Stimulated activated effector memory CD8-positive, alpha-beta T cell treated with anti-CD3 and anti-CD28 coated beads, Interleukin-12 subunit alpha, Interleukin-12 subunit beta, amount 100 ng/mL, for 72 hours (primary cell): ENCODE measurements at regions not wholly inside any gene's neighbourhood (a gene's known extent, or its start where the extent isn't known, plus 50 kb on each side); places are given as distances from the start of the nearest gene placed in this dataset.
A peak's percentile ranks its signal among the peaks of the same experiment; 100 is the strongest.

Experiments used
- ATAC-seq: fragments of 150-1000 bp; cut with Tn5 transposase; 2 replicates; pipeline ENCODE4 v1.10.0; 2021
- DNase-seq, 2 donors: peaks; one replicate each; pipeline ENCODE4 v3.0.0; 2021 to 2022; ENCODE audit warnings: low spot score in 2 of 2
- H3K27ac Mint-ChIP-seq: one replicate; pipeline ENCODE4 v1.8.0; 2022; ENCODE audit warnings: mild to moderate bottlenecking, mixed read lengths
- H3K36me3 Mint-ChIP-seq: one replicate; pipeline ENCODE4 v1.8.0; 2022; ENCODE audit warnings: mild to moderate bottlenecking, mixed read lengths
- H3K4me1 Mint-ChIP-seq: one replicate; pipeline ENCODE4 v1.8.0; 2022; ENCODE audit warnings: mixed read lengths
- H3K4me3 Mint-ChIP-seq: one replicate; pipeline ENCODE4 v1.8.0; 2022; ENCODE audit warnings: mild to moderate bottlenecking, mixed read lengths
- H3K9me3 Mint-ChIP-seq: one replicate; pipeline ENCODE4 v1.8.0; 2022; ENCODE audit warnings: mixed read lengths

GRCh38 chr4:181608181-181608580 is 635.0 kb upstream of the TENM3 start:
- Mint-ChIP-seq H3K27ac (no peak overlapping the region), H3K36me3 (no peaks in the 10 kb centered on the region), H3K4me3 (no peak overlapping the region), H3K9me3 (peaks cover 7% of the 10 kb centered on the region), H3K4me1 (no peaks in the 10 kb centered on the region)
- DNase-seq (no peak), ATAC-seq (no peak)

DNA sequence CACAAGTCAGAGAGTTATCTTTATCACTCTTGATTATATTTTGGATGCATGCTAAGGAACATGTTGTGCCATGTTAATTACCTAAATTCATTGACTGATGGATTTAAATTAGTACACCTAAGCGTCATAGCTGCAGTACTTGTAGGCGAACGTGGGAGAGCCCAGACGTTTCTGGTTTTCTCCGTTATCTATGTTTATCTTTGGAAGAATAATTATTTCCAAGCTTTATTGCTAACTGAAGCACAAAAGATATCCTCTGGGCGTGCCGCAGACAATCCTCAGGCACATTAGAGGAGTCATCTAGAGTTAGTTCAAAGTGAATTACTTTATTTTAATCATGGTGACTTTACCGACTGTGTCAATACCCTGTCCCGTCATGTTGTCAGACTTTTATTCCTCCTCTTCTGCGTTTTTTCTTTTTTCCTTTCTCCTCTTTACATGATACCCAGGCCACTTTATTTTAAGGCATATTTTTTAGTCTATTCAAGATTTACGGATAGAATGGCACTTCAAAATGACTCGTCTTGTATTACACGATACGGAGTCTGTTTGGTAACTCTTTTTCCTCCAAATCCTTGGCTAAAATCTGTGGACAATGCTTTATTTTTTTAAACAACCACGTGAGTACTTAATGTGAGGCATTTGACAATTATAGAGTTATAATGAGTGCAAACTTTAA is 632.0 kb upstream of the TENM3 start:
- H3K27ac Mint-ChIP-seq = no peak overlapping the region
- no peak for ATAC-seq
- no peak overlapping the region for H3K4me3 Mint-ChIP-seq
- no peaks in the 10 kb centered on the region for H3K36me3 Mint-ChIP-seq
- H3K4me1 Mint-ChIP-seq = no peaks in the 10 kb centered on the region
- DNase-seq = no peak
- peaks cover 7% of the 10 kb centered on the region for H3K9me3 Mint-ChIP-seq

- DNase-seq (no peak), ATAC-seq (no peak)
- H3K4me1 Mint-ChIP-seq = no peaks in the 10 kb centered on the region
- no peaks in the 10 kb centered on the region for H3K36me3 Mint-ChIP-seq
- no peak overlapping the region for H3K27ac Mint-ChIP-seq
- peaks cover 5% of the 10 kb centered on the region for H3K9me3 Mint-ChIP-seq
- no peak overlapping the region for H3K4me3 Mint-ChIP-seq
Observed at GRCh38 chr4:181611946-181612600, 631.1 kb upstream of the TENM3 start.

- Mint-ChIP-seq H3K4me1 (no peaks in the 10 kb centered on the region), H3K9me3 (peaks cover 5% of the 10 kb centered on the region), H3K36me3 (no peaks in the 10 kb centered on the region), H3K27ac (no peak overlapping the region), H3K4me3 (no peak overlapping the region)
- ATAC-seq (no peak), DNase-seq (no peak)
Observed at GRCh38 chr4:181613200-181613599, 630.0 kb upstream of the TENM3 start.

GRCh38 chr4:181618038-181618618 is 625.1 kb upstream of the TENM3 start:
- Mint-ChIP-seq H3K4me3 (no peak overlapping the region), H3K27ac (no peak overlapping the region), H3K36me3 (no peaks in the 10 kb centered on the region), H3K4me1 (no peaks in the 10 kb centered on the region), H3K9me3 (peaks cover 2% of the 10 kb centered on the region)
- ATAC-seq (no peak), DNase-seq (no peak)

GRCh38 chr4:181618896-181619295 is 624.3 kb upstream of the TENM3 start:
- H3K4me1 Mint-ChIP-seq = no peaks in the 10 kb centered on the region
- ATAC-seq = peak; percentile 16
- no peaks in the 10 kb centered on the region for H3K36me3 Mint-ChIP-seq
- H3K9me3 Mint-ChIP-seq = peaks cover 2% of the 10 kb centered on the region
- no peak for DNase-seq
- no peak overlapping the region for H3K27ac Mint-ChIP-seq
- H3K4me3 Mint-ChIP-seq = no peak overlapping the region

GRCh38 chr4:181619651-181620050 is 623.6 kb upstream of the TENM3 start:
- Mint-ChIP-seq H3K4me1 (no peaks in the 10 kb centered on the region), H3K4me3 (no peak overlapping the region), H3K9me3 (no peaks in the 10 kb centered on the region), H3K36me3 (no peaks in the 10 kb centered on the region), H3K27ac (no peak overlapping the region)
- ATAC-seq (no peak), DNase-seq (no peak)

GRCh38 chr4:181637186-181638105 is 605.8 kb upstream of the TENM3 start:
- Mint-ChIP-seq H3K27ac (no peak overlapping the region), H3K4me3 (no peak overlapping the region), H3K36me3 (no peaks in the 10 kb centered on the region), H3K9me3 (peaks cover 11% of the 10 kb centered on the region), H3K4me1 (no peaks in the 10 kb centered on the region)
- ATAC-seq (no peak), DNase-seq (no peak)

DNA sequence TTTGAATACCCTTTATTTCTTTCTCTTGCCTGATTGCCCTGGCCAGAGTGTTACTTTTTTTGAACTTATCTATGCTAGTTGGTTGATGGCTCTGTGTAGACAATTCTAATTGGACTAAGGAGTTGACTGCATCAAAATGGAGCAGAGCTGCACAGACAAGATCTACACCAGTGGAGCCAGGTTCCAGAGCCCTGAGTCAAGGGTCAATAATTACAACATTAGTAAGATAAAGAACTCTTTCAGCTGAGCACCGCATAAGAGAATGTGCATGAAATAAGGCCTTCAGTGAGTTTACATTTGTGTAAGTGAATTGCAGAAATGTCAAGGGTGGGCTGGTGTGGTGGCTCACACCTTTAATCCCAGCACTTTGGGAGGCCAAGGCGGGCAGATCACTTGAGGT is 599.7 kb upstream of the TENM3 start:
- H3K4me1 Mint-ChIP-seq = no peaks in the 10 kb centered on the region
- ATAC-seq = no peak

GRCh38 chr4:181645489-181645888 is 597.7 kb upstream of the TENM3 start:
- Mint-ChIP-seq H3K4me1 (no peaks in the 10 kb centered on the region), H3K4me3 (no peak overlapping the region), H3K36me3 (no peaks in the 10 kb centered on the region), H3K27ac (no peak overlapping the region), H3K9me3 (peaks cover 9% of the 10 kb centered on the region)
- DNase-seq = no peak
- no peak for ATAC-seq

More for the DNA sequence above, 599.7 kb upstream of the TENM3 start:
- H3K36me3 Mint-ChIP-seq = no peaks in the 10 kb centered on the region
- no peak overlapping the region for H3K27ac Mint-ChIP-seq
- no peak for DNase-seq
- peaks cover 6% of the 10 kb centered on the region for H3K9me3 Mint-ChIP-seq
- H3K4me3 Mint-ChIP-seq = no peak overlapping the region

GRCh38 chr4:181646864-181647263 is 596.3 kb upstream of the TENM3 start:
- H3K27ac Mint-ChIP-seq = no peak overlapping the region
- H3K4me1 Mint-ChIP-seq = no peaks in the 10 kb centered on the region
- peaks cover 9% of the 10 kb centered on the region for H3K9me3 Mint-ChIP-seq
- ATAC-seq (no peak), DNase-seq (no peak)
- no peak overlapping the region for H3K4me3 Mint-ChIP-seq
- H3K36me3 Mint-ChIP-seq = no peaks in the 10 kb centered on the region

DNA sequence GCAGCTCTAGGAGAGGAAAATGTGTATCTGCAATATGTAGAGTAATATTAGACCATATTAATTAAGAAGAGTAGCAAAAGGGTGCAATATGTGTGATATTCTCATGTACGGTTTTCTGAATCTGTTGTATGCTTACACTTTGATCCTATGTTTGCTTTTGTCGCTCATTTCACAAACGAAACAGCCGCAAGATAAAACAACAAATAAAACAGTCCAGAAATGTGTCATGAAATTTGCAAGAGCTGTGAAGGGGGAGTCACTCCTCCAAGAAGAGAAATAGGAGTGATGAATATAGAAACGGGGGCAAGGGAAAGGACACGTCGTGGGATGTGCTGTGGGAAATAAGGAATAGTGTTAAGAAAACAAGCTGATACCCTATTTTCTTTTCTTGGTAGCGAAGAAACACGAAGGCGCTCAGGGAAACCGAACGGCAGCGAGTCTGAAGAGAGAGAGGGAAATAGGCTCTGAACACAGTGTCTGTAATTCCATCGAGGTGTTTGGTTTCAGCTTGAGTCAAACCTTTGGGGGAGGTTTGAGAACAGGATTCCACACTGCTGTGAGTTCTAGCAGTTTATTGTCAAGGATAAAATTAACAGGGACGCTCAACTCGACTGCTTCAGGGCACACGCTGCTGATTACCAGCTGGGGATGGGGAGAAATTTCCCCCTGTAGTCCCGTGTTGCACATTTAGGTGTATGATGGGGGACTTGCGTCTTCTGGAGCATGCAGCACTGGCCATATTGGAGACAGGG is 595.6 kb upstream of the TENM3 start:
- Mint-ChIP-seq H3K27ac (no peak overlapping the region), H3K9me3 (peaks cover 14% of the 10 kb centered on the region), H3K4me1 (no peaks in the 10 kb centered on the region), H3K36me3 (no peaks in the 10 kb centered on the region), H3K4me3 (no peak overlapping the region)
- no peak for DNase-seq
- ATAC-seq = no peak

- ATAC-seq (no peak), DNase-seq (no peak)
- Mint-ChIP-seq H3K9me3 (peaks cover 21% of the 10 kb centered on the region), H3K36me3 (no peaks in the 10 kb centered on the region), H3K27ac (no peak overlapping the region), H3K4me1 (no peaks in the 10 kb centered on the region), H3K4me3 (no peak overlapping the region)
Observed at GRCh38 chr4:181650033-181650825, 593.0 kb upstream of the TENM3 start.

DNA sequence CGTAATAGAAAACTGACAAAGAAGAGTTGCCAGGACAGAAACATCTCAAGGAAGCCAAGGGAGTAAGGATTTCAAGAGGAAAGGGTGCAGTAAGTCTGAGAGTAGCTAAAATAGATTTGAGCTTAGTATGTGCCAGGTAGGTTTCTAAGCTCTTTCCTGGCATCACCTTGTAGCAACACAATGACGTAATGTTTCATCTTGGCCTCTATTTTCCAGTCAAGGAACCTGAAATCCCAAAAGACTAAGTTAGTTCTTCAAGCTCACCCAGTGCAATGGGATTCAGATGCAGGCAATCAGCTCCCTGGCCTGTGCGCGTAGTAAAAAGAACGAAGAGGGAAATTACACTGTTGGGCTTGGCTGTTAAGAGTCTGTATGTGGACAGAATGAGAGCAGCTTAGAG is 586.5 kb upstream of the TENM3 start:
- H3K4me3 Mint-ChIP-seq = no peak overlapping the region
- peaks cover 21% of the 10 kb centered on the region for H3K9me3 Mint-ChIP-seq
- H3K27ac Mint-ChIP-seq = no peak overlapping the region
- ATAC-seq (no peak), DNase-seq (no peak)
- H3K36me3 Mint-ChIP-seq = no peaks in the 10 kb centered on the region
- no peaks in the 10 kb centered on the region for H3K4me1 Mint-ChIP-seq
